AG20443 (cell line): ENCODE measurements at regions not wholly inside any gene's neighbourhood (a gene's known extent, or its start where the extent isn't known, plus 50 kb on each side); places are given as distances from the start of the nearest gene placed in this dataset.

Experiments used
- DNase-seq: peaks from one replicate; pipeline ENCODE4 v3.0.0; 2012; ENCODE audit warnings: low spot score, mixed read lengths

- no peak for DNase-seq
Measured at GRCh38 chr4:32735856-32736590, 2015.9 kb downstream of the PCDH7 start.

DNA sequence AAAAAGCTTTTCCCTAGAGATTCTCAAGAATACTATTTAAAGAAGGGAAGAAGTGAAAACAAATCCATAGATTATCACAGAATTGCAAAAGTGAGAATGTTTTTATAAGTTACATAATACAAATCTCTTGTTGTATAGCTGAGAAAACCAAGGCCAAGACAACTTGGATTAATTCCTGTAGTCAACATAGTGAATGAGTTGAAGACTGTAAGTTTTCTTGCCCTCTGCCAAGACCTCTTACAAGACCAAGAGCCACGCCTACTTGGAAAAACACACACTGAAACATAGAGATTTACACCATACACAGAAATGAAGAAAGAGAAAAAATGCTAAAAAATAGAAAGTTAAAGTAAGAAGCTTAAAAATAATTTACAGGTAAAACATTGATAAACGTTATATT lies 2024.0 kb downstream of the PCDH7 start:
- no peak for DNase-seq

- DNase-seq: no peak
Measured at GRCh38 chr4:32745351-32745750, 2025.2 kb downstream of the PCDH7 start.

GRCh38 chr4:32748061-32748460 lies 2027.9 kb downstream of the PCDH7 start:
- no peak for DNase-seq

GRCh38 chr4:32748498-32748897 lies 2028.3 kb downstream of the PCDH7 start:
- no peak for DNase-seq

DNA sequence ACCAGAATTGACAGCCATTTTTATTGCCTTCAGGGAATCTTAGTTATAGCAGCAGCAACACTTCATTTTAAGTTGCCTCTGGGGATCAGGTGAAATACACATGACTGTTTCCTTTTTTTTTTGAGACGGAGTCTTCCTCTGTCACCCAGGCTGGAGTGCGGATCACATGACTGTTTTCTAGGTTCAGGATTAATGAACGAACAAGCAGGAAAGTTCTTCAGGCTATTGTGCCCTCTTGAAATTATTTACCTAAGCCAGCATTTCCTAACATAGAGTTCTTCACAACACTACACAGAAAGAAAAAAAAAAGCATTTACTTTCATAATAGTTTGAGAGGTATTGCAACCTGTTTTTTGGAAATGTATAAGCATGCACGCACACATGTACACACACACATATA lies 2032.8 kb downstream of the PCDH7 start:
- no peak for DNase-seq

DNA sequence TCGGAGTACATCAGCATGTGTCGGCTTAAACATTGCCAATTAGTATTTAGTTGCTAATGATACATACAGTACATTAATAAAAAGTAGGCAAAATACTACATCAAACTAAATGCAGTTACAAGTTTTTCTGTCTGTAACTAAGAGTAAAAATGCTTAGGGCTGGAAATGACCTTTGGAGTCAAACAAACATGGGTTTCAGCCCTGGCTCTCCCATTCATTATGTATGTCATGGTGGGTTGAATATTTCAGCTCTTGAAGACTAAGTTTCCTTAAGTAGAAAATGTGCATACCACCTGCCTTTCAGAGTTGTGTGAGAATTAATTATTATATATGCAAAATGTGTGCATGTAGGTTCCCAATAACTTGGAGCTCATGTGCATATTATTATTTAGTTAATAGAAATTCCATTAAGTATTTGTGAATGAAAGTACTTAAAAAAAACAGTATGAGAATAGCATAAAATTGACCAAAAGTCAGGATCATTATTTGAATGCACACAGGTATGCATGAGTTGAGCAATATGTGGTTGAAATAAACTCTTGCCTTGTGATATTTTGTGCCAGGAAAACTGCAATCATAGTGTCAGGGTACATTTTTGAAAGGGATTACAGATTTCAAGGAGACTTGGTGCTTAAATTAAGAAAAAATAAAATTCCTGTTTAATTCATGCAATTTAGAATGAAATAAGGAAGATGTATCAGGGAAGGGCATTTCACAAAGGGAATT lies 2048.7 kb downstream of the PCDH7 start:
- DNase-seq: no peak

DNA sequence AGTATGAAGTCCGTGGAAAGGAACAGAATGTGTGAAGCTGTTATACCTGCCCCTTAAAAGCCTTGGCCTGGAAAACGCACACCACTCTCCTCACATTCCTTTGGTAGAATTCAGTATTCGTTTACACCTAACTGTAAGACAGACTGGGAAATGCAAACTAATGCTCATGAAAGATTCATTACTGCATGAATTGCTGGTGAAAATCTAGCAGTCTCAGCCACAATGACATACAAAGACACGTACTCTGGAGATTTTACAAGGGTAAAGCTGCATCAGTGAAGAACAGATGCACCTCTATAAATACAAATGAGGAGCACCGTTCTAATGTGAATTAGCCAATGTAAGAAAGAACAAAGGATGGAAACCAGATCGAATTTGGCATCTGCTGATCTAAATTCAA lies 2051.3 kb downstream of the PCDH7 start:
- DNase-seq: no peak

- no peak for DNase-seq
Measured at GRCh38 chr4:32775049-32775448, 2054.9 kb downstream of the PCDH7 start.

GRCh38 chr4:32776435-32777203 lies 2056.4 kb downstream of the PCDH7 start:
- no peak for DNase-seq

GRCh38 chr4:32778025-32778424 lies 2057.9 kb downstream of the PCDH7 start:
- no peak for DNase-seq

GRCh38 chr4:32778938-32779337 lies 2058.8 kb downstream of the PCDH7 start:
- DNase-seq: no peak

DNA sequence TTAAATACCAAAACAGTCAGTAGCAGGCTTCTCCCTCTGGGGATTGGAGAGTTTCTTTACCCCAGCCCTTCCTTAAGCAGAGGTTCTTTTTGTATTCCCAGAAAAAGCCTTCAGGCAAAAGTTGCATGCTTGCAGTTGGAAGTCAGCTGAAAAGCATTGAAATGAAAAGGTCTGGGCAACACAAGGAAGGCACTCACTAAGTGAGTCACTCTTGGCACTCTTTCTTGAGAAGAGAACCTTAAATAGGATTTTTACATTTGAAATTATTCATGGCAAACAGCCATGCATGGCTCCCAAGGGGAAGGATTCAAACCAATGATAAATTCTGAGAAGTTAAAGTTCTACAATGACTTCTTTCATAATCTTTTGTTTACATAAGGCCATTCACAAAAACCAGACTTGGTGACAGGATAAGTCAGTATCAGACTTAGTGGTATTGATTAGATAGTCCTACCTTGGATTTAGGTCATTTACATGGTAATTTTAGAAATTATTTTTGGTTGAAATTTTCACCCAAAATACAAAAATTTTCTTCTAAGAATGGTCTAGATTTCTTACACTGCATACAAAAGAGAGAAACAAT lies 2068.9 kb downstream of the PCDH7 start:
- peak; percentile 8 for DNase-seq

- no peak for DNase-seq
Measured at GRCh38 chr4:32790803-32791202, 2070.6 kb downstream of the PCDH7 start.

DNA sequence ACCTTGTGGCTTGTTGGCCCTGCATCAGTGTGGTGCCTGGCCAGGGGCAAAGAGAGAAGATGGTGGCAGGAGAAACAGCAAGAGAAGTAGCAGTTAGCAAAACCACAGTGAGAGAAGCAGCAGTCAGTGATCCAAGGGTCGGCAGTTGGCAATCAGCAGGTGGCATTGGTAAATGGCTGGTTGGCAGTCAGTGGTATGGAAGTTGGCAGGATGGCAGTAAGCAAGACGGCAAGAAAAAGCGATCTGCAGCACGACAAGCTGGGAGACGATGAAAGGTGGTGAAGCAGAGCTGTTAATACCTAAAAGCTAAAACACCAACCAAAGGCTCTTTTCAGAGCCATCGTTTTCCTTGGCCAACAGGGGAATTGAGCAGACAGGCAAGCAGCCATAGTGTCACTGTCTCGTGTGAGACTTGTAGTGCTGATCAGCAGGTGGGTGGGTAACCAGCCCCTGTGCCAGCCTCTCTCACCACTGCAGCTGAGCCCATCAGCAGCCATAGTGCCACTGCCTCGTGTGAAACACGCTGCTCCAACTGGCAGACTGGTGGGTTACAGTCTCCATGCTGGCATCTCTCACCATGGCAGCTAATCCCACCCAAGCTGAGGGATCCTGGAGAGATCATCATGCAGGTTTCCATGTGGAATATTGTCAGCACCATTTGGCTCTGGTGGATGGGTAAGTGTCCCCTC lies 2078.4 kb downstream of the PCDH7 start:
- no peak for DNase-seq

DNA sequence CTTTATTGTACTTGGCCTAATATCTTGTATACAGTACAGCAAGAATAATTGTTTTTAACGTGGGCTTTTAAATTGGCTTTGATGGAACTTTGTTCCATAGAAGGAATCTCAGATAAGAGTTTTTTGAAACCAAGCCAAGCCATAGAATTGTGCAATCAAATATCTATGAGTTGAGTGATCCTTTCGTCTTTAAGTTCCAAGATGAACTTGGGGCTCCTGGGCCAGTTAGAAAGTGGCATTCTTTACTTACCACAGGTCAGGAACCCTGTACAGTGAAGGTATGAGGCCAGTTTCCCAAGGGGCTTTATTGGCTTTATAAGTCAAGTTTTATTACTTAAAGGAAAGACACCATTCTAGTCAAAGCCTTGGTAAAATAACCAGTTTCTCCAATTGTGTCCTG lies 2104.2 kb downstream of the PCDH7 start:
- DNase-seq: no peak

GRCh38 chr4:32826169-32826568 lies 2106.0 kb downstream of the PCDH7 start:
- no peak for DNase-seq

GRCh38 chr4:32830160-32830559 lies 2110.0 kb downstream of the PCDH7 start:
- no peak for DNase-seq

GRCh38 chr4:32831104-32831503 lies 2110.9 kb downstream of the PCDH7 start:
- DNase-seq: no peak

GRCh38 chr4:32840461-32841189 lies 2120.5 kb downstream of the PCDH7 start:
- DNase-seq: no peak

DNA sequence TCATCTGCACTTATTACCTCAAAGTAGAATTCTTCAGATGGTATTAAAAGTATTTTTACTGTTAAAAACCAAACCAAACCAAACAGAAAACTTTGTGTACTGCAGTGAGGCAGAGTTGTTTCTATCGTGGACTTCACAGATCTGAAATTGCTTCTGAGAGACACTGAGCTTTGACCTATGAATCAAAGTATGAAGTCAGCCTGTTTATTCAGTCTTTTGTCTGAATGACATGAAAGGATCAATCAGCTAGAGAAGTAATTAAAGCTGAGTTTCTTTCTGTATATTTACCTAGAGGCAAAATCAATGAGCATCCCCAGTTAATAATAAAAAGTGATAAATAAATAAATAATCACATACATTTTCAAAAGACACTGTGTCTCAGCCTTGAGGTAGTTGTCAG lies 2121.0 kb downstream of the PCDH7 start:
- DNase-seq: no peak
